Activated naive CD8-positive, alpha-beta T cell treated with anti-CD3 and anti-CD28 coated beads for 36 hours (primary cell): ENCODE measurements at regions not wholly inside any gene's neighbourhood (a gene's known extent, or its start where the extent isn't known, plus 50 kb on each side); places are given as distances from the start of the nearest gene placed in this dataset.

Experiments used
- DNase-seq: peaks from one replicate; pipeline ENCODE4 v3.0.0; 2021
- H3K27ac Mint-ChIP-seq: one replicate; pipeline ENCODE4 v1.8.0; 2022; ENCODE audit warnings: mild to moderate bottlenecking, moderate library complexity, mixed read lengths
- H3K27me3 Mint-ChIP-seq: one replicate; pipeline ENCODE4 v1.8.0; 2022; ENCODE audit warnings: mild to moderate bottlenecking, mixed read lengths
- H3K36me3 Mint-ChIP-seq: one replicate; pipeline ENCODE4 v1.8.0; 2021; ENCODE audit warnings: mild to moderate bottlenecking, mixed read lengths
- H3K4me1 Mint-ChIP-seq: one replicate; pipeline ENCODE4 v1.8.0; 2021; ENCODE audit warnings: mixed read lengths
- H3K4me3 Mint-ChIP-seq: one replicate; pipeline ENCODE4 v1.8.0; 2022; ENCODE audit warnings: mild to moderate bottlenecking, moderate library complexity, mixed read lengths
- H3K9me3 Mint-ChIP-seq: one replicate; pipeline ENCODE4 v1.8.0; 2022; ENCODE audit warnings: mixed read lengths

- Mint-ChIP-seq H3K27ac (no peak overlapping the region), H3K4me1 (no peaks in the 10 kb centered on the region), H3K4me3 (no peak overlapping the region), H3K27me3 (peaks cover 10% of the 10 kb centered on the region), H3K9me3 (no peaks in the 10 kb centered on the region), H3K36me3 (no peaks in the 10 kb centered on the region)
- no peak for DNase-seq
Observed at GRCh38 chr4:155491336-155492120, 114.8 kb upstream of the MAP9 start.

DNA sequence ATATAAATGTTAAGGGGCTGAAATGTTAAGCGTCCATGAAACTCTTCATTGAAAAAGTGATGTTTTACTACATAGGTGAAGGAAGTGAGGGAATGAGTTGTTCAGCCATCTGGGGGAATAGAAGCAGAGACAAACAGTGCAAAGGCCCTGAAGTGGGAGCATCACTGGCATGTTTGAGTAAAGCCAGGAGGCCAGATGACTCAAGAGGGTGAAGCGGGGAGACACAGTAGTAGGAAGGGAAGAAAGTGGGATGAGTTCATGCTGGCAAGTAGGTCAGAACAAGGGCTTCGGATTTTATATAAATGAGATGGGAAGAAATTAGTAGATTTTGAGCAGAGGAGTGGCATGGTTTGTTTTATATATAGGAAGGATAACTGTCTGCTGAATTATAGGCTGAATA, 112.5 kb upstream of the MAP9 start:
- Mint-ChIP-seq H3K27me3 (peaks cover 2% of the 10 kb centered on the region), H3K9me3 (no peaks in the 10 kb centered on the region), H3K4me1 (no peaks in the 10 kb centered on the region), H3K4me3 (no peak overlapping the region), H3K36me3 (no peaks in the 10 kb centered on the region), H3K27ac (no peak overlapping the region)
- DNase-seq = no peak

DNA sequence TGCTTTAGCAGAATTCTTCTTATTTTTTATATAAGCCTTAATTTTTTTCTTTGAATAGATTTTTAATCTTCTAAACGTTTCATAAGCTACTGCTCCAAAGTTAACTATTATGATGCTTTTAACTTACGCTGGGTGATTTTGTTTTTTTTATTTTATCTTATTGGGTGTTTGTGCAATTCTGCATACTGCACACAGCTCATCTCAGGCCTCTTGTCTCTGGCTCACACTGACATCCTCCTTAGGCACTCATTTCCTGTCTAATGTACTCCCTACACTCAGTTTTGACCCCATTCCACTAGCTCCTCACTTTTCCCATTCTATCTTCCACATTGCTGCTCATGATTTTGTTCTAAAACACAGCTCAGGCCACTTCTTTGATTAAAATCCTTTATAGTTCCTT, 111.9 kb upstream of the MAP9 start:
- no peak overlapping the region for H3K27ac Mint-ChIP-seq
- no peak for DNase-seq
- H3K27me3 Mint-ChIP-seq = peaks cover 5% of the 10 kb centered on the region
- H3K4me1 Mint-ChIP-seq = no peaks in the 10 kb centered on the region
- H3K4me3 Mint-ChIP-seq = no peak overlapping the region
- H3K36me3 Mint-ChIP-seq = no peaks in the 10 kb centered on the region
- H3K9me3 Mint-ChIP-seq = no peaks in the 10 kb centered on the region

DNA sequence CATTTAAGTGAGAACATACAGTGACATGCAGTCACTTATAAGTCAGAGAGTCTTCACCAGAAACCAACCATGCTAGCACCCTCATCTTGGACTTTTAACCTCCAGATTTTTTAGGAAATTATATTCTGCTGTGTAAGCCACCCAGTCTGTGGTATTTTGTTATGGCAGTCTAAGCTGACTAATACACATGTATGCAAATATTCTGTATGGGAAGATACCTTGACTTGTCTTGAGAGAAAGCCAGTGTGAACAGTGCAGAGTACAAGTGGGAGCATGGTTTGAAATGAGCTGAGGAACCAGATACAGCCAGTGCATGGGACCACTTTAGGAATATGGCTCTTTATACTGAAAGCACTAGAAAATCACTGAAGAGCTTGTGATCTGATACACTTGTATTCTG, 110.4 kb upstream of the MAP9 start:
- Mint-ChIP-seq H3K27me3 (peaks cover 5% of the 10 kb centered on the region), H3K4me1 (no peaks in the 10 kb centered on the region), H3K36me3 (no peaks in the 10 kb centered on the region), H3K9me3 (no peaks in the 10 kb centered on the region), H3K27ac (no peak overlapping the region), H3K4me3 (no peak overlapping the region)
- DNase-seq = no peak

DNA sequence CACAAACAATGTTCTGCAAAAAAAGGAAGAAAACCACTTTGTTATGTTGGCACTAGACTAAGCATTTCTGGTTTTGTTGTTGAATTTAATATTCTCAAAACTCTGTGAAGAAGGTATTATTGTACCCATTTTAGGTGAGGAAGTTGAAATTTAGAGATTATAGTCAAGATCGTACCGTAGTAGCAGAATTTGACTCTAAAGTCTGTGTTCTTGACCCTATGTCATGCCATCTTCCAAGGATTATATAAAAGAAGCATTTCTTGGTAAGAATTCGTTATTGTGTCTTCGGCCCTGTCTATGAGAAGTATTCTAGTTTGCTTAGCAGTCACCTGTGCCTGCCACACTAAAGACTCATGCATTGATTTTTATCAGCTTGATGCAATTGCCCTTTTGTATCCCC, 104.4 kb upstream of the MAP9 start:
- Mint-ChIP-seq H3K36me3 (no peaks in the 10 kb centered on the region), H3K27me3 (peaks cover 5% of the 10 kb centered on the region), H3K9me3 (no peaks in the 10 kb centered on the region), H3K27ac (no peak overlapping the region), H3K4me3 (no peak overlapping the region), H3K4me1 (no peaks in the 10 kb centered on the region)
- no peak for DNase-seq

DNA sequence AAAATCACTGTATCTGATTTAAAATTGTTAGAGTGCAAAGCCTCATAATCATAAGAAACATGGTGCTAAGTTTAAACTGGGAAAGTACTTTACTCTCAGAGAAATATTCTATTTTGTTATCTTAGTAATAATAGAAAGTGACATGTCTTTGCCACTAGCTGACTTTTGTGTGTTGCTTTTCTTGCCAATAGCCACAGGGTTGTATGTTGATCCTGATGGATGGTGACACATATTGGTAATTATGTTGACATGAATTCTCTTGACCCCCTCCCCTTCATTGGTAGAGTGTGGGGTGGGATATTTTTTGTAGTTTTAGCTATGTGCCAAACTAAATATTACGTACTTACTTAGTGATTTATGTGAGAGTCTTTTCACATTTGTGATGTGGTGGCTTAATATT, 103.1 kb upstream of the MAP9 start:
- no peaks in the 10 kb centered on the region for H3K36me3 Mint-ChIP-seq
- H3K27me3 Mint-ChIP-seq = peaks cover 5% of the 10 kb centered on the region
- no peaks in the 10 kb centered on the region for H3K4me1 Mint-ChIP-seq
- H3K9me3 Mint-ChIP-seq = no peaks in the 10 kb centered on the region
- no peak for DNase-seq
- H3K4me3 Mint-ChIP-seq = no peak overlapping the region
- H3K27ac Mint-ChIP-seq = no peak overlapping the region

- no peaks in the 10 kb centered on the region for H3K4me1 Mint-ChIP-seq
- no peak overlapping the region for H3K4me3 Mint-ChIP-seq
- H3K27ac Mint-ChIP-seq = no peak overlapping the region
- no peak for DNase-seq
- H3K36me3 Mint-ChIP-seq = no peaks in the 10 kb centered on the region
- H3K27me3 Mint-ChIP-seq = no peaks in the 10 kb centered on the region
- H3K9me3 Mint-ChIP-seq = no peaks in the 10 kb centered on the region
Observed at GRCh38 chr4:155478336-155478835, 101.6 kb upstream of the MAP9 start.

- Mint-ChIP-seq H3K27me3 (peaks cover 8% of the 10 kb centered on the region), H3K9me3 (no peaks in the 10 kb centered on the region), H3K4me1 (no peaks in the 10 kb centered on the region), H3K4me3 (no peak overlapping the region), H3K27ac (no peak overlapping the region), H3K36me3 (no peaks in the 10 kb centered on the region)
- DNase-seq = no peak
Observed at GRCh38 chr4:155474758-155475157, 98.0 kb upstream of the MAP9 start.

- DNase-seq = no peak
- Mint-ChIP-seq H3K4me1 (no peaks in the 10 kb centered on the region), H3K27ac (no peak overlapping the region), H3K4me3 (no peak overlapping the region), H3K27me3 (peaks cover 8% of the 10 kb centered on the region), H3K9me3 (no peaks in the 10 kb centered on the region), H3K36me3 (no peaks in the 10 kb centered on the region)
Observed at GRCh38 chr4:155473420-155474095, 96.8 kb upstream of the MAP9 start.

- H3K27me3 Mint-ChIP-seq = peaks cover 8% of the 10 kb centered on the region
- no peak for DNase-seq
- no peaks in the 10 kb centered on the region for H3K9me3 Mint-ChIP-seq
- H3K27ac Mint-ChIP-seq = no peak overlapping the region
- no peak overlapping the region for H3K4me3 Mint-ChIP-seq
- no peaks in the 10 kb centered on the region for H3K4me1 Mint-ChIP-seq
- no peaks in the 10 kb centered on the region for H3K36me3 Mint-ChIP-seq
Observed at GRCh38 chr4:155468282-155468681, 91.5 kb upstream of the MAP9 start.

DNA sequence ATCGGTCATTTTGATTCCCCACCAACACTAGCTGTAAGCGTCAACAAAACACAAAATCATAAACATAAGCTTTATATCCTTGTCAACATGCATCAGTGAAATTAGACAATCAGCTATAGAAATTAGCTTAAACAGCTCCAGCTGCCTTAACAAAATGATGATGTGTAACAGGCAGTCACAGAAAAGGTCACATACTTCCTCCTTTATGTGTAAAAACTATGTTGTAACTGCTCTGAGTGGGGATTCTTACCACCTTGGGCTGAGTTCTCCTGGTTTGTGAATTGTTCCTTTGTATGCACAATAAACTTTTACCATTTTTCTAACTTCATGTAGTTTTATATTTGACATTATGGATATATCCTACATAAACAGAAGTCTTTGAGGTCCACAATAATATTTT, 73.9 kb upstream of the MAP9 start:
- Mint-ChIP-seq H3K27me3 (no peaks in the 10 kb centered on the region), H3K36me3 (no peaks in the 10 kb centered on the region), H3K27ac (no peak overlapping the region), H3K4me3 (no peak overlapping the region), H3K9me3 (no peaks in the 10 kb centered on the region), H3K4me1 (no peaks in the 10 kb centered on the region)
- no peak for DNase-seq

- no peaks in the 10 kb centered on the region for H3K9me3 Mint-ChIP-seq
- H3K27me3 Mint-ChIP-seq = peaks cover 17% of the 10 kb centered on the region
- H3K4me3 Mint-ChIP-seq = no peak overlapping the region
- no peak overlapping the region for H3K27ac Mint-ChIP-seq
- peaks cover 3% of the 10 kb centered on the region for H3K4me1 Mint-ChIP-seq
- no peaks in the 10 kb centered on the region for H3K36me3 Mint-ChIP-seq
- DNase-seq = no peak
Observed at GRCh38 chr4:155445306-155445705, 68.5 kb upstream of the MAP9 start.

GRCh38 chr4:155444721-155445120, 68.0 kb upstream of the MAP9 start:
- H3K9me3 Mint-ChIP-seq = no peaks in the 10 kb centered on the region
- no peak overlapping the region for H3K4me3 Mint-ChIP-seq
- no peak overlapping the region for H3K27ac Mint-ChIP-seq
- peaks cover 3% of the 10 kb centered on the region for H3K4me1 Mint-ChIP-seq
- H3K36me3 Mint-ChIP-seq = no peaks in the 10 kb centered on the region
- peaks cover 17% of the 10 kb centered on the region for H3K27me3 Mint-ChIP-seq
- DNase-seq = no peak

DNA sequence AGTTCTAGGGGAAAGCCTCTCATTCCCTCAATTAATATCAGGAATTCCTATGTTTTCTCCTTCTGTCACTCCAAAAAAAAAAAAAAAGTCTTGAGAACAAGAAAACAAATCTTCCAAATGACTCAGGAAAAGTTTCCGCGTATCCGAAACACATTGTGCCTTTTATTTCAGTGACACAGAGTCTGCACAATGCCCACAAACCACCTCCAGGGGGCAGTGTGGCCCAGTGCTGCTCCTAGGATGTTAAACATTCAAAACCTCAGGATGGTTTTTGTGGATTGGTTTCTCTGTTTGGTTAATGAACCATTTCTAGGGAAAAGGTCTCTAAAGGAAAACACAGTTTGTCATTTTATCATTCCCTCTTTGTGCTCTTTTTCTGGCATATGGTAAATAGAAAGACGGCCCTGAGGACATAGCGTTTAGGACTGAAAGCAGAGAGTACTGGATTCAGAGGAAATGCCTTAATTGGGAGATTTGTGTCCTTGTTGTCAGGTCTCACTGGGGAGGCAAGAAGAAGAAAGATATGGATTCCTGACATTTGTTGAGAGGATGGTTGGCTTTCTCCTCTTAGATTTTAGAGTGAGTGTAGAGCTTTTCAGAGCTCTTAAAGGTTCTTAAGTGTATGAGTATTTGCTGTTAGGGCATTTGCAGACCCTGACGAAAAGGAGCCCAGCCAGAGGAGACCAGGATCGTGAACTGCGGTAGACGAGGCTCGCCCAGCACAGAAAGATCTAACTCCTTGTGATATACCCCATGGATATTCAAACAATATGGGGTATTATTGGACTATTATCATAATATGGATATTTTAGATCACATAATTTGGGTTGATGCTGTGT, 65.7 kb upstream of the MAP9 start:
- H3K9me3 Mint-ChIP-seq = no peaks in the 10 kb centered on the region
- H3K36me3 Mint-ChIP-seq = no peaks in the 10 kb centered on the region
- H3K4me3 Mint-ChIP-seq = no peak overlapping the region
- H3K27me3 Mint-ChIP-seq = peaks cover 17% of the 10 kb centered on the region
- no peak overlapping the region for H3K27ac Mint-ChIP-seq
- peaks cover 3% of the 10 kb centered on the region for H3K4me1 Mint-ChIP-seq
- peak; percentile 45 for DNase-seq

GRCh38 chr4:155441475-155441874, 64.7 kb upstream of the MAP9 start:
- no peak for DNase-seq
- no peaks in the 10 kb centered on the region for H3K9me3 Mint-ChIP-seq
- no peak overlapping the region for H3K27ac Mint-ChIP-seq
- H3K4me3 Mint-ChIP-seq = no peak overlapping the region
- peaks cover 3% of the 10 kb centered on the region for H3K4me1 Mint-ChIP-seq
- H3K27me3 Mint-ChIP-seq = peaks cover 20% of the 10 kb centered on the region
- no peaks in the 10 kb centered on the region for H3K36me3 Mint-ChIP-seq
